Nephron progenitor cell (in vitro differentiated cells): ENCODE measurements at regions not wholly inside any gene's neighbourhood (a gene's known extent, or its start where the extent isn't known, plus 50 kb on each side); places are given as distances from the start of the nearest gene placed in this dataset.
"Not testable (repeated sequence)": the region's sequence is repeated elsewhere in the genome, so short reads cannot be mapped to it uniquely, and the experiment has no call there.

Source experiments
- DNase-seq: peaks from one replicate; pipeline ENCODE4 v3.0.0; 2021
- H3K27ac Mint-ChIP-seq: 2 replicates; pipeline ENCODE4 v1.8.0; 2021; ENCODE audit warnings: mild to moderate bottlenecking, moderate library complexity, mixed read lengths
- H3K27me3 Mint-ChIP-seq: 2 replicates; pipeline ENCODE4 v1.8.0; 2021; ENCODE audit warnings: mild to moderate bottlenecking, low read depth, mixed read lengths; ENCODE audit not compliant: poor library complexity
- H3K36me3 Mint-ChIP-seq: 2 replicates; pipeline ENCODE4 v1.8.0; 2021; ENCODE audit warnings: low read depth, mixed read lengths
- H3K4me1 Mint-ChIP-seq: 2 replicates; pipeline ENCODE4 v1.8.0; 2021; ENCODE audit warnings: mixed read lengths
- H3K4me3 Mint-ChIP-seq: 2 replicates; pipeline ENCODE4 v1.8.0; 2021; ENCODE audit warnings: mild to moderate bottlenecking, moderate library complexity, mixed read lengths
- H3K9me3 Mint-ChIP-seq: 2 replicates; pipeline ENCODE4 v1.8.0; 2021; ENCODE audit warnings: mild to moderate bottlenecking, moderate library complexity, mixed read lengths
- TF ChIP-seq, protein P1 (sequence below): fragments of 200-600 bp; sonication (generic); IDR thresholded peaks from 2 replicates; pipeline ENCODE4 v1.5.0; 2021; ENCODE audit warnings: antibody characterized with exemption

DNA sequence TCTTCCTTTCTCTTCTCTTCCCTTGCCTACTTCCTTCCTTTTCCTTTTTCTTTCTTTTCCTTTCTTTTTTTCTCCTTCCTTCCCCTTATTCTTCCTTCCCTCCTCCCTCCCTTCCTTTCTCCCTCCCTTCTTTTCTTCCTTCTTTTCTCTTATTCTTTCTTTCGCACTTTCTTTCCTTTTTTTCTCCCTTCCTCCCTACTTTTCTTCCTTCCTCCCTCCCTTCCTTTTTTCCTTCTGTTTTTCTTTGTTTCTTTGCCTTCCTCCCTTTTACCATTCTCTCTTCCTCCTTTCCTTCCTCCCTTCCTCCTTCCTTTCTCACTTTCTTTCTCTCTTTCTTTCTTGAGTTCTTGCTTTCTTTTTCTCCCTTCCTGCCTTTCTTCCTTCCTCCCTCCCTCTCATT is 416.5 kb downstream of the ANKRD30B start:
- H3K4me3 Mint-ChIP-seq, H3K4me1 Mint-ChIP-seq: not testable (repeated sequence)
- peaks cover 54% of the 10 kb centered on the region for H3K9me3 Mint-ChIP-seq

DNA sequence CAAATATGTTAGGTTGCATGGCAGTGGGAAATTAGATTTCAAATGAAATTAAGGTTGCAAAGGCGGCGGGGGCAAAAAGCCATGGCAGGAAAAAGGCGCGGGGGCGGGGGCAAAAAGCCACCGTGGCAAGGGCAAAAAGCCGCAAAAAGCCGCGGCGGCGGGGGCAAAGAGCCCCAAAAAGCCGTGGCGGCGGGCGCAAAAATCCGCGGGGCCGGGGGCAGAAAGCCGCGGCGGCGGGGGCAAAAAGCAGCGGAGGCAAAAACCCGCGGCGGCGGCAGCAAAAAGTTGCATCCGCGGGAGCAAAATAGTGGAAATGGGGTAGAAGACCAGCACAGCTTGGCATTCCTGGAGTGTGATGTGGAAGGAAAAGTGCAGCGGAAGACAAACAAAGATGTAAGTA is 417.1 kb downstream of the ANKRD30B start:
- no peaks in the 10 kb centered on the region for H3K27me3 Mint-ChIP-seq
- H3K4me1 Mint-ChIP-seq = no peaks in the 10 kb centered on the region
- H3K4me3 Mint-ChIP-seq = no peak overlapping the region
- H3K27ac Mint-ChIP-seq = no peak overlapping the region
- TF ChIP-seq, protein P1, sequence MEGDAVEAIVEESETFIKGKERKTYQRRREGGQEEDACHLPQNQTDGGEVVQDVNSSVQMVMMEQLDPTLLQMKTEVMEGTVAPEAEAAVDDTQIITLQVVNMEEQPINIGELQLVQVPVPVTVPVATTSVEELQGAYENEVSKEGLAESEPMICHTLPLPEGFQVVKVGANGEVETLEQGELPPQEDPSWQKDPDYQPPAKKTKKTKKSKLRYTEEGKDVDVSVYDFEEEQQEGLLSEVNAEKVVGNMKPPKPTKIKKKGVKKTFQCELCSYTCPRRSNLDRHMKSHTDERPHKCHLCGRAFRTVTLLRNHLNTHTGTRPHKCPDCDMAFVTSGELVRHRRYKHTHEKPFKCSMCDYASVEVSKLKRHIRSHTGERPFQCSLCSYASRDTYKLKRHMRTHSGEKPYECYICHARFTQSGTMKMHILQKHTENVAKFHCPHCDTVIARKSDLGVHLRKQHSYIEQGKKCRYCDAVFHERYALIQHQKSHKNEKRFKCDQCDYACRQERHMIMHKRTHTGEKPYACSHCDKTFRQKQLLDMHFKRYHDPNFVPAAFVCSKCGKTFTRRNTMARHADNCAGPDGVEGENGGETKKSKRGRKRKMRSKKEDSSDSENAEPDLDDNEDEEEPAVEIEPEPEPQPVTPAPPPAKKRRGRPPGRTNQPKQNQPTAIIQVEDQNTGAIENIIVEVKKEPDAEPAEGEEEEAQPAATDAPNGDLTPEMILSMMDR = no peak
- no peaks in the 10 kb centered on the region for H3K36me3 Mint-ChIP-seq
- no peak for DNase-seq
- H3K9me3 Mint-ChIP-seq = peaks cover 56% of the 10 kb centered on the region

More for the DNA sequence above, 416.5 kb downstream of the ANKRD30B start:
- not testable (repeated sequence) for DNase-seq, H3K36me3 Mint-ChIP-seq, H3K27me3 Mint-ChIP-seq, H3K27ac Mint-ChIP-seq

DNA sequence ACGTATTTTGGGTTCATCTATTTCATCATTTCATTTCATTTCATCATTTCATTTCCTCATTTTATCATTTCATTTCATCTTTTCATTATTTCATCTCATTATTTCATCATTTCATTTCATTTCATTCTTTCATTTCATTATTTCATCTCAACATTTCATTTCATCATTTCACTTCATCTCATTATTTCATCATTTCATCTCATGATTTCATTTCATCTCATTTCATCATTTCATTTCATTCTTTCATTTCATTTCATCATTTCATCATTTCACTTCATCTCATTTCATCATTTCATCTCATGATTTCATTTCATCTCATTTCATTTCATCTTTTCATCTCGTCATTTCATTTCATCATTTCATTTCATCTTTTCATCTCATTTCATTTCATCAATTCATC is 445.1 kb downstream of the ANKRD30B start:
- not testable (repeated sequence) for H3K27ac Mint-ChIP-seq, H3K4me1 Mint-ChIP-seq, H3K27me3 Mint-ChIP-seq, H3K36me3 Mint-ChIP-seq, H3K4me3 Mint-ChIP-seq, DNase-seq
- peaks cover 24% of the 10 kb centered on the region for H3K9me3 Mint-ChIP-seq

DNA sequence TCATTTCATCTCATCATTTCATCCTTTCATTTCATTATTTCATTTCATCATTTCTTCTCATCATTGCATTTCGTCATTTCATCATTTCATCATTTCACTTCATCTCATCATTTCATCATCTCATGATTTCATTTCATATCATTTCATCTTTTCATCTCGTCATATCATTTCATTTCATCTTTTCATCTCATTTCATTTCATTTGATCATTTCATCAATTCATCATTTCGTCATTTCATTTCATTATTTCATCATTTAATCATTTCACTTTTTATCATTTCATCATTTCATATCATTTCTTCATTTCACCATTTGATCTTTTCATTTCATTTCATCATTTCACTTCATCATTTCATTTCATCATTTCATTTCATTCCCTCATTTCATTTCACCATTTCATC is 445.8 kb downstream of the ANKRD30B start:
- peaks cover 23% of the 10 kb centered on the region for H3K9me3 Mint-ChIP-seq
- not testable (repeated sequence) for H3K27me3 Mint-ChIP-seq, H3K4me3 Mint-ChIP-seq, H3K4me1 Mint-ChIP-seq, DNase-seq, H3K36me3 Mint-ChIP-seq, H3K27ac Mint-ChIP-seq

DNA sequence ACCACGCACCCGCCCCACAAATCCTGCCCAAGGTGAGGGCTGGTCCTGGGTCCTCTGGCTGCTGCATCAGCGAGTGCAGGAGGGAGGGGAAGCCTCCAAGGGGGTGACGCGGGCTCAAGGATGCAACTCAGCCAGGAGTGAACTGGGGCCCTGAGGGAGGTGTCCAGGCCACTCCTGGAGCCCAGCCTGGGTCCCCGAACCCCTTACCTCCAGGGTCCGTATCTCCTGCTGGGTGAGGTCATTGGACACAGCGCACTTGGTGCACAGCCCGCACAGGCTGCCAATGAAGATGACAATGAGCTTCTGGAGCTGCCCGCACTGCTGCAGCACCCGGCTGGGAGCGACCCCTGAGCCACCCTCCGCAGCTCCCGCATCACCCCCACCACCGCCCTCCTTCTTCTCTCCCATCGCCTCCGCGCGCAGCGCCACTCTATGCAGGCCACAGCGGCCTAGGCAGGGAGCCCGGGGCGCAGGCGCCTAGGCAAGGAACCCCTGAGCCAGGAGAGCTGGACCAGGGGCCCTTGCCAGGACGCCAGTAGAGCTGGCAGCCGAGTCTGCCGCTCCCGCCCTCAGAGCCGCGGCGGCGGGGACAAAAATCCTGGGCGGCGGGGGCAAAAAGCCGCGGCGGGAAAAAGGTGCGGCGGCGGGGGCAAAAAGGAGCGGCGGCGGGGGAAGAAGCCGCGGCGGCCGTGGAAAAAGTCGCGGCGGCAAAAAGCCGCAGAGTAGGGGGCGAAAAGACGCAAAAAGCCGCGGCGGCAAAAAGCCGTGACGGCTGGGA is 449.6 kb downstream of the ANKRD30B start:
- not testable (repeated sequence) for H3K27ac Mint-ChIP-seq, H3K4me3 Mint-ChIP-seq, H3K4me1 Mint-ChIP-seq, H3K27me3 Mint-ChIP-seq, DNase-seq, H3K36me3 Mint-ChIP-seq
- peaks cover 46% of the 10 kb centered on the region for H3K9me3 Mint-ChIP-seq

DNA sequence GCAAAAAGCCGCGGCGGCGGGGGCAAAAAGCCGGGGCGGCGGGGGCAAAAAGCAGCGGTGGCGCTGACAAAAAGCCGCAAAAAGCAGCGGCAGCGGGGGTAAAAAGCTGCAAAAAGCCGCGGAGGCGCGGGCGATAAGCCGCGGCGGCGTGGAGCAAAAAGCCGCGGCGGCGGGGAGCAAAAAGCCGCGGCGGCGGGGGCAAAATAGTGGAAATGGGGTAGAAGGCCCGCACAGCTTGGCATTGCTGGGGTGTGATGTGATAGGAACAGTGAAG is 450.1 kb downstream of the ANKRD30B start:
- peaks cover 51% of the 10 kb centered on the region for H3K9me3 Mint-ChIP-seq
- TF ChIP-seq, protein P1 = no peak

More for the DNA sequence above, 450.1 kb downstream of the ANKRD30B start:
- H3K36me3 Mint-ChIP-seq = no peaks in the 10 kb centered on the region
- H3K4me3 Mint-ChIP-seq = no peak overlapping the region
- no peaks in the 10 kb centered on the region for H3K4me1 Mint-ChIP-seq
- no peak for DNase-seq
- no peak overlapping the region for H3K27ac Mint-ChIP-seq
- H3K27me3 Mint-ChIP-seq = no peaks in the 10 kb centered on the region
